ENCODE measurements at regions not wholly inside any gene's neighbourhood (a gene's known extent, or its start where the extent isn't known, plus 50 kb on each side); places are given as distances from the start of the nearest gene placed in this dataset.

- no peak for TF ChIP-seq EP300 (IDR thresholded peaks at IDR 0.05)
- TF ChIP-seq, protein P1, sequence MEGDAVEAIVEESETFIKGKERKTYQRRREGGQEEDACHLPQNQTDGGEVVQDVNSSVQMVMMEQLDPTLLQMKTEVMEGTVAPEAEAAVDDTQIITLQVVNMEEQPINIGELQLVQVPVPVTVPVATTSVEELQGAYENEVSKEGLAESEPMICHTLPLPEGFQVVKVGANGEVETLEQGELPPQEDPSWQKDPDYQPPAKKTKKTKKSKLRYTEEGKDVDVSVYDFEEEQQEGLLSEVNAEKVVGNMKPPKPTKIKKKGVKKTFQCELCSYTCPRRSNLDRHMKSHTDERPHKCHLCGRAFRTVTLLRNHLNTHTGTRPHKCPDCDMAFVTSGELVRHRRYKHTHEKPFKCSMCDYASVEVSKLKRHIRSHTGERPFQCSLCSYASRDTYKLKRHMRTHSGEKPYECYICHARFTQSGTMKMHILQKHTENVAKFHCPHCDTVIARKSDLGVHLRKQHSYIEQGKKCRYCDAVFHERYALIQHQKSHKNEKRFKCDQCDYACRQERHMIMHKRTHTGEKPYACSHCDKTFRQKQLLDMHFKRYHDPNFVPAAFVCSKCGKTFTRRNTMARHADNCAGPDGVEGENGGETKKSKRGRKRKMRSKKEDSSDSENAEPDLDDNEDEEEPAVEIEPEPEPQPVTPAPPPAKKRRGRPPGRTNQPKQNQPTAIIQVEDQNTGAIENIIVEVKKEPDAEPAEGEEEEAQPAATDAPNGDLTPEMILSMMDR (IDR thresholded peaks at IDR 0.05) = no peak
- TF ChIP-seq POLR2A (IDR thresholded peaks at IDR 0.05) = no peak
- peak in 2 of 3 donors; percentile 30 to 65 for TF ChIP-seq POLR2AphosphoS5 (IDR thresholded peaks at IDR 0.05)
Measured at GRCh38 chr1:229887043-229887822, 179.8 kb upstream of the GALNT2 start.

All from stomach (tissue), 4 donors.